Peyer's patch (tissue), 4 donors: ENCODE measurements at regions not wholly inside any gene's neighbourhood (a gene's known extent, or its start where the extent isn't known, plus 50 kb on each side); places are given as distances from the start of the nearest gene placed in this dataset.

Experiments
- CTCF ChIP-seq, 6 experiments: fragments of 450-650 bp in 4 of 6; fragments of 200-600 bp in 2 of 6; sonication (generic) in 1 of 6; IDR thresholded peaks; one replicate each; pipeline ENCODE4 v1.5.1; 2017 to 2019; ENCODE audit warnings: antibody characterized with exemption in 6 of 6, mild to moderate bottlenecking in 3 of 6, moderate library complexity in 1 of 6
- POLR2A ChIP-seq, 2 donors: fragments of 450-650 bp; IDR thresholded peaks; one replicate each; pipeline ENCODE4 v1.5.1; 2017; ENCODE audit warnings: antibody characterized with exemption in 2 of 2, mild to moderate bottlenecking in 2 of 2, moderate library complexity in 2 of 2

GRCh38 chr15:58244536-58244935 lies 106.4 kb downstream of the AQP9 start:
- TF ChIP-seq CTCF (IDR thresholded peaks at IDR 0.05): no peak
- no peak for TF ChIP-seq POLR2A (IDR thresholded peaks at IDR 0.05)
